Hematopoietic multipotent progenitor cell (in vitro differentiated cells): ENCODE measurements at regions not wholly inside any gene's neighbourhood (a gene's known extent, or its start where the extent isn't known, plus 50 kb on each side); places are given as distances from the start of the nearest gene placed in this dataset. TPM values are rescaled to one million over a fixed set of nuclear protein-coding genes. Genes with fewer than 3 reads are reported as not detected.

Experiments
- small RNA-seq: library from RNA; depleted of rRNA; stranded (forward); fragments of <200 nt; gene quantifications from one replicate; pipeline ENCODE3, GENCODE V24; 2012

Small RNA genes lying in the stretch of these regions (small RNA-seq; reads per million reads assigned to genes)
- gene AC026784.1 (not detected), gene RF00019 (not detected), gene RF00561 (not detected)
